Epithelial cell of esophagus (primary cell): ENCODE measurements at regions not wholly inside any gene's neighbourhood (a gene's known extent, or its start where the extent isn't known, plus 50 kb on each side); places are given as distances from the start of the nearest gene placed in this dataset.
"Not testable (repeated sequence)": the region's sequence is repeated elsewhere in the genome, so short reads cannot be mapped to it uniquely, and the experiment has no call there.

Experiments
- DNase-seq: peaks from one replicate; pipeline ENCODE4 v3.0.0; 2010; ENCODE audit warnings: low read depth
- H3K4me3 ChIP-seq: 2 replicates; pipeline ENCODE4 v1.5.1; 2011; ENCODE audit warnings: mild to moderate bottlenecking, low read length, control low read depth
- TF ChIP-seq, protein P1 (sequence below): IDR thresholded peaks from 2 replicates; pipeline ENCODE4 v1.5.1; 2011; ENCODE audit warnings: low read depth, mild to moderate bottlenecking, low read length, control low read depth, inconsistent platforms; ENCODE audit not compliant: insufficient read depth; ENCODE audit errors: missing control alignments

DNA sequence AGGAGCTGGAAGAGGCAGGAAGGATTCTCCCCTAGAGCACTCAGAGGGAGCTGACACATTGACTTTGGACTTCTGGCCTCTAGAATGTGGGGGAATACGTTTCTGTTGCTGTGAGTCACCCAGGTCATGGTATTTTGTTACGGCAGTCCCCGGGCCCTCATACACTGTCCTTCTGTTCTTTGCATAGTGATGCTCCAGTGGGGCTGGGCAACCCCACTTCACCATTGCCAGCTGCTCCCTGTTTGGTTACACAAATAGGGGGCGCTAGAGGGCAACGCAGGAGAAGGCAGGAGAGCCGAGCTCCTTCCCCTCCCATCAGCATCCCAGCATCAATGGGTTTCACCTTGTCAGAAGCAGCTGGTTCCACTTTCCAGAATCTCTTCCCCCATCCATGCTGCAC lies 257.7 kb upstream of the FOXF1 start:
- no peak overlapping the region for H3K4me3 ChIP-seq
- TF ChIP-seq, protein P1, sequence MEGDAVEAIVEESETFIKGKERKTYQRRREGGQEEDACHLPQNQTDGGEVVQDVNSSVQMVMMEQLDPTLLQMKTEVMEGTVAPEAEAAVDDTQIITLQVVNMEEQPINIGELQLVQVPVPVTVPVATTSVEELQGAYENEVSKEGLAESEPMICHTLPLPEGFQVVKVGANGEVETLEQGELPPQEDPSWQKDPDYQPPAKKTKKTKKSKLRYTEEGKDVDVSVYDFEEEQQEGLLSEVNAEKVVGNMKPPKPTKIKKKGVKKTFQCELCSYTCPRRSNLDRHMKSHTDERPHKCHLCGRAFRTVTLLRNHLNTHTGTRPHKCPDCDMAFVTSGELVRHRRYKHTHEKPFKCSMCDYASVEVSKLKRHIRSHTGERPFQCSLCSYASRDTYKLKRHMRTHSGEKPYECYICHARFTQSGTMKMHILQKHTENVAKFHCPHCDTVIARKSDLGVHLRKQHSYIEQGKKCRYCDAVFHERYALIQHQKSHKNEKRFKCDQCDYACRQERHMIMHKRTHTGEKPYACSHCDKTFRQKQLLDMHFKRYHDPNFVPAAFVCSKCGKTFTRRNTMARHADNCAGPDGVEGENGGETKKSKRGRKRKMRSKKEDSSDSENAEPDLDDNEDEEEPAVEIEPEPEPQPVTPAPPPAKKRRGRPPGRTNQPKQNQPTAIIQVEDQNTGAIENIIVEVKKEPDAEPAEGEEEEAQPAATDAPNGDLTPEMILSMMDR, result no peak
- no peak for DNase-seq

- DNase-seq, result no peak
- no peak overlapping the region for H3K4me3 ChIP-seq
- TF ChIP-seq, protein P1, result no peak
Observed at GRCh38 chr16:86255966-86256365, 254.4 kb upstream of the FOXF1 start.

DNA sequence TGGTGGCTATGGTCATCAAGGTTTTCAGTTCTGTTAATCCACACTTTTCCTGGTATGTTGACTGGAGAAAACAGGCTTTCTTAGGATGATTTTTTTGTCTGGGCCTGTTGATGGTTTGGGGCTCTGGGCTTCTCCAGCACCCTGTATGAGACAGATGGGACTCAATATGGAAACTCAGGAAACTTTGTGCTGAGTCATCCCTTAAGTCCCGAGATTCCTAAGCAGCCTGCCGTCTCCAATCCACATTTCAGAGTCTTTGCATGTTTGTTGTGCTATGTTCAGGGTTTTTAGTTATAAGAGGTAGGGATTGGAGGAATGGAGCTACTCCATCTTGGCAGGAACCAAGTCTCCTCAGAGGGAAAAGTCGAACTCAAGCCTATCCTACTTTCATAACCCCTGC lies 253.3 kb upstream of the FOXF1 start:
- no peak for DNase-seq
- TF ChIP-seq, protein P1, result no peak
- H3K4me3 ChIP-seq, result no peak overlapping the region

DNA sequence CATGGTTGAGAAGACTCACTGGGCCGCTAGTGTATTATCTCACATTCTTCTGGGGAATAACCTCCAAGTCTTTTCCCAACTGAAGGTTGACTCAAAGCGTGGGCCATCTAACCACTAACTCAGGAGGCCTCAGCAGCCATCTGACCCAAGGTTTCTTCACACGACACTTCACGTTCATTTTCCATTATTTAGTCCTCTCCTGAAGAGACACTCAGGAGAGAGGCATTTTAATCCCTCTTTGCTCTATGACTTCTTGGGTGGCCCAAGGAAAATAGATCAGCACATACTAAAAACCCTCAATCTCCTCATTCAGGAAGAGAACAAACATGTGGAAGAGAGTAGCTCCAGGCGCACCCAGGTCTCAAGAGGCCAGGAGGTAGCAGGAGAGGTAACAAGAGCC lies 252.8 kb upstream of the FOXF1 start:
- no peak overlapping the region for H3K4me3 ChIP-seq
- TF ChIP-seq, protein P1, result no peak
- DNase-seq, result no peak

DNA sequence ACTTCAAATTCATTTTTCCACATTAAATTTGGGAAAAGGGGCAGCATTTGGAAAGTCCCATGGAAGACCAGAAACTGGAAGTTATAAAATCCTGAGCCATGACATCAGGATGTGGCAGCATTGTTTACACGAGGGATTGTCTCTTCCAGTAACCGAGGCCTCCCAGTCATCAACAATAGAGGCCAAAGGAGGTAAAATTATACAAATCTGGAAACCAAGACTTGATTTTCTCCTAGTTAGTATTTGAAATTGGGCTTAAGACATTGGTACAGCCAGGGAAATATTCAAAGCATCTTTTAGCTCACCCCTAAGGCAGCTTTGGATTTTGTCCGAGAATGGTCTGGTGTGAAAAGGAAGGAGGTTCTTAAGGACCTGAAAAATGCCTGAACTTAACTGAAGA lies 251.6 kb upstream of the FOXF1 start:
- TF ChIP-seq, protein P1, result no peak
- DNase-seq, result no peak
- no peak overlapping the region for H3K4me3 ChIP-seq

DNA sequence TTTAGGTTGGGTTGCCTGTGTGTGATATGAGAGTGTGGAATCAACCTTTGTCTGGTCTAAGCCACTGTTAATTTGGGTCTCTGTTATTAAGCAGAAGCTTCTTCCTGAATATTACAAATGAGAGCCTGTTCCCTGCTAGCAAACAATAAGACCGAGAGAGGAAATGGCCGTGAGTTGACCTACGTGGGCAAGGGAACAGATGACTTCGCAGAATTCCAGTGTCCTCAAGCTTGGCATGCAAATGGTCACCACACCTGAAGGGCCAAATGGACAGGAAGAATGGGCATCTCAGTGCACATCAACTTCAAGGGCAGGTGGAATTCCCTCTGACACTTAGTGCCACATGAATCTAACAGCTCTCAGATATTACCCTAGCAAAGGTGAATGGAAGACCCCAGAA lies 250.8 kb upstream of the FOXF1 start:
- no peak for DNase-seq
- TF ChIP-seq, protein P1, result no peak
- no peak overlapping the region for H3K4me3 ChIP-seq

GRCh38 chr16:86261379-86261778 lies 248.9 kb upstream of the FOXF1 start:
- no peak overlapping the region for H3K4me3 ChIP-seq

DNA sequence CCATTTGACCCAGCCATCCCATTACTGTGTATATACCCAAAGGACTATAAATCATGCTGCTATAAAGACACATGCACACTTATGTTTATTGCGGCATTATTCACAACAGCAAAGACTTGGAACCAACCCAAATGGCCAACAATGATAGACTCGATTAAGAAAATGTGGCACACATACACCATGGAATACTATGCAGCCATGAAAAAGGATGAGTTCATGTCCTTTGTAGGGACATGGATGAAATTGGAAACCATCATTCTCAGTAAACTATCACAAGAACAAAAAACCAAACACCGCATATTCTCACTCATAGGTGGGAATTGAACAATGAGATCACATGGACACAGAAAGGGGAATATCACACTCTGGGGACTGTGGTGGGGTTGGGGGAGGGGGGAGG lies 242.7 kb upstream of the FOXF1 start:
- H3K4me3 ChIP-seq, DNase-seq: not testable (repeated sequence)

More at GRCh38 chr16:86261379-86261778, 248.9 kb upstream of the FOXF1 start:
- TF ChIP-seq, protein P1, result no peak
- no peak for DNase-seq
